Keratinocyte (primary cell): ENCODE measurements at regions not wholly inside any gene's neighbourhood (a gene's known extent, or its start where the extent isn't known, plus 50 kb on each side); places are given as distances from the start of the nearest gene placed in this dataset.

Experiments
- DNase-seq: peaks from one replicate; pipeline ENCODE4 v3.0.0-alpha.2; 2011; ENCODE audit warnings: low read depth, missing footprints, low spot score
- FAIRE-seq: peaks from 2 replicates; lab custom pipeline; 2011; peaks lifted over from hg19 to GRCh38; lab: Jason Lieb, UNC
- H2AFZ ChIP-seq: 2 replicates; pipeline ENCODE4 v1.6.0; 2012; ENCODE audit warnings: low read length, control low read depth, inconsistent platforms; ENCODE audit not compliant: control insufficient read depth
- H3K27ac ChIP-seq: 2 replicates; pipeline ENCODE4 v1.5.1; 2011; ENCODE audit warnings: low read length; ENCODE audit not compliant: control insufficient read depth, insufficient read depth
- H3K27me3 ChIP-seq: 3 replicates; pipeline ENCODE4 v1.6.0; 2011; ENCODE audit warnings: low read length; ENCODE audit not compliant: control insufficient read depth, insufficient read depth; ENCODE audit errors: extremely low read depth
- H3K36me3 ChIP-seq, 2 experiments: 2 replicates in 1 of 2; 3 replicates in 1 of 2; pipeline ENCODE4 v1.5.1; 2011; ENCODE audit warnings: low read length in 2 of 2, mild to moderate bottlenecking in 1 of 2; ENCODE audit not compliant: control insufficient read depth in 2 of 2, insufficient read depth in 2 of 2; ENCODE audit errors: extremely low read depth in 1 of 2
- H3K4me1 ChIP-seq: 3 replicates; pipeline ENCODE4 v1.5.1; 2011; ENCODE audit warnings: low read length; ENCODE audit not compliant: control insufficient read depth, insufficient read depth; ENCODE audit errors: extremely low read depth
- H3K4me2 ChIP-seq: 3 replicates; pipeline ENCODE4 v1.6.0; 2011; ENCODE audit warnings: low read depth, low read length; ENCODE audit not compliant: control insufficient read depth, insufficient read depth; ENCODE audit errors: extremely low read depth
- H3K4me3 ChIP-seq, 3 experiments: fragments of 200-600 bp in 1 of 3; sonication (generic) in 1 of 3; 2 replicates in 2 of 3; 3 replicates in 1 of 3; pipeline ENCODE4 v1.5.1; 2011 to 2016; ENCODE audit warnings: low read length in 3 of 3, mild to moderate bottlenecking in 3 of 3, control low read depth in 2 of 3, inconsistent platforms in 1 of 3, low read depth in 1 of 3, mixed read lengths in 1 of 3, mixed run types in 1 of 3, moderate library complexity in 1 of 3; ENCODE audit not compliant: control insufficient read depth in 2 of 3, insufficient read depth in 2 of 3; ENCODE audit errors: extremely low read depth in 1 of 3
- H3K79me2 ChIP-seq: 2 replicates; pipeline ENCODE4 v1.6.0; 2012; ENCODE audit warnings: low read length; ENCODE audit not compliant: control insufficient read depth, insufficient read depth
- H3K9ac ChIP-seq: 3 replicates; pipeline ENCODE4 v1.6.0; 2011; ENCODE audit warnings: low read length; ENCODE audit not compliant: control insufficient read depth, insufficient read depth; ENCODE audit errors: extremely low read depth
- H3K9me1 ChIP-seq: 3 replicates; pipeline ENCODE4 v1.6.0; 2011; ENCODE audit warnings: low read length; ENCODE audit not compliant: control insufficient read depth, insufficient read depth; ENCODE audit errors: extremely low read depth
- H3K9me3 ChIP-seq: 2 replicates; pipeline ENCODE4 v1.5.1; 2012; ENCODE audit warnings: low read depth, low read length; ENCODE audit not compliant: control insufficient read depth
- H4K20me1 ChIP-seq: 3 replicates; pipeline ENCODE4 v1.6.0; 2011; ENCODE audit warnings: low read length; ENCODE audit not compliant: control insufficient read depth, insufficient read depth; ENCODE audit errors: extremely low read depth
- CTCF ChIP-seq, 3 experiments: IDR thresholded peaks in 1 of 3; conservative IDR thresholded peaks in 1 of 3; optimal IDR thresholded peaks in 1 of 3; 2 replicates in 2 of 3; 3 replicates in 1 of 3; pipeline versions ENCODE3 to v1.5.1; 2011; ENCODE audit warnings: low read length in 3 of 3, mild to moderate bottlenecking in 3 of 3, moderate library complexity in 2 of 3, control low read depth in 1 of 3, inconsistent platforms in 1 of 3; ENCODE audit not compliant: insufficient read depth in 2 of 3; ENCODE audit errors: extremely low read depth in 1 of 3
- EZH2 ChIP-seq: IDR thresholded peaks from one replicate; pipeline ENCODE4 v1.6.1; 2012; ENCODE audit warnings: inconsistent platforms, mild to moderate bottlenecking, low read length, moderate library complexity
- dilution Hi-C: fragments of 300-500 bp; cut with MboI; formaldehyde crosslinking; loops from one replicate; pipeline ENCODE4 v1.7.0; 2020; ENCODE audit warnings: low sequenced_read_pairs; ENCODE audit not compliant: extremely low pct_ligation_motif_present

GRCh38 chr2:71806432-71806831, 341.2 kb downstream of the CYP26B1 start:
- no peaks in the 10 kb centered on the region for H3K9me3 ChIP-seq
- no peaks in the 10 kb centered on the region for H3K79me2 ChIP-seq
- H3K4me1 ChIP-seq, result no peaks in the 10 kb centered on the region
- no peak overlapping the region for H3K4me2 ChIP-seq
- FAIRE-seq, result no peak
- H3K4me3 ChIP-seq, result no peak overlapping the region
- peaks cover 7% of the 10 kb centered on the region for H3K27me3 ChIP-seq
- no peak for DNase-seq
- H3K9ac ChIP-seq, result no peak overlapping the region
- TF ChIP-seq EZH2, result no peak
- TF ChIP-seq CTCF (optimal IDR thresholded peaks at IDR 0.05 in 1 of 3, IDR thresholded peaks at IDR 0.05 in 1 of 3, conservative IDR thresholded peaks at IDR 0.05 in 1 of 3; ENCODE audit: extremely low read depth in 1 of 3, insufficient read depth in 2 of 3, low read length in 3 of 3), result no peak
- no peak overlapping the region for H2AFZ ChIP-seq
- no peak overlapping the region for H3K27ac ChIP-seq
- dilution Hi-C loops, result no loop called here
- H3K36me3 ChIP-seq, result no peaks in the 10 kb centered on the region
- H4K20me1 ChIP-seq, result no peaks in the 10 kb centered on the region
- no peaks in the 10 kb centered on the region for H3K9me1 ChIP-seq

- no peak for FAIRE-seq
- H3K36me3 ChIP-seq, result no peaks in the 10 kb centered on the region
These were observed 343.3 kb downstream of the CYP26B1 start for GRCh38 chr2:71804281-71804751.

More at GRCh38 chr2:71804281-71804751, 343.3 kb downstream of the CYP26B1 start:
- Histone ChIP-seq H4K20me1 (no peaks in the 10 kb centered on the region), H3K4me1 (no peaks in the 10 kb centered on the region), H3K27ac (no peak overlapping the region), H3K9me1 (no peaks in the 10 kb centered on the region), H3K9me3 (no peaks in the 10 kb centered on the region), H3K4me2 (no peak overlapping the region), H3K79me2 (no peaks in the 10 kb centered on the region), H2AFZ (no peak overlapping the region), H3K4me3 (no peak overlapping the region), H3K27me3 (peaks cover 7% of the 10 kb centered on the region), H3K9ac (no peak overlapping the region)
- dilution Hi-C loops, result no loop called here
- DNase-seq, result no peak
- no peak for TF ChIP-seq EZH2
- TF ChIP-seq CTCF (optimal IDR thresholded peaks at IDR 0.05 in 1 of 3, IDR thresholded peaks at IDR 0.05 in 1 of 3, conservative IDR thresholded peaks at IDR 0.05 in 1 of 3; ENCODE audit: extremely low read depth in 1 of 3, insufficient read depth in 2 of 3, low read length in 3 of 3), result no peak
